CD4-positive, alpha-beta T cell treated with Interleukin-17A for 4 hours (primary cell): ENCODE measurements at regions not wholly inside any gene's neighbourhood (a gene's known extent, or its start where the extent isn't known, plus 50 kb on each side); places are given as distances from the start of the nearest gene placed in this dataset.
"Not testable (repeated sequence)": the region's sequence is repeated elsewhere in the genome, so short reads cannot be mapped to it uniquely, and the experiment has no call there.

Experiments used
- DNase-seq: peaks from one replicate; pipeline ENCODE4 v3.0.0-alpha.2; 2020; ENCODE audit warnings: mixed read lengths

DNA sequence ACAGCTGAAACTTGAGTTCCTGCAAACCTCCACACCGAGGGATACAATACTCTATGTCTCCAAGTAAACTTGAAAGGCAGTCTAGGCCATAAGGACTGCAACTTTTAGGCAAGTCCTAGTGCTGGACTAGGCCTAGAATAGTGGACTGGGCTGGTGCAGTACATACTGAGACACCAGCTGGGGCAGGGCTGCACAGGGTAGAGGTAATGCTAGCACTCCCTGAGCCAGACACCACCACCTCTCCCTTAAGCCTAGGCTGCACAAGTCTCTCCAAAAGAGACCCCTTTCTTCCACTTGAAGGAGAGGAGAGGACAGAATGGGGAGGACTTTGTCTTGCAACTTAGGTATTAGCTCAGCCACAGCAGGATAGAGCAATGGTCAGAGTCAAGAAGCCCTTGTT is 65.7 kb upstream of the PTPRK start:
- DNase-seq = no peak

DNA sequence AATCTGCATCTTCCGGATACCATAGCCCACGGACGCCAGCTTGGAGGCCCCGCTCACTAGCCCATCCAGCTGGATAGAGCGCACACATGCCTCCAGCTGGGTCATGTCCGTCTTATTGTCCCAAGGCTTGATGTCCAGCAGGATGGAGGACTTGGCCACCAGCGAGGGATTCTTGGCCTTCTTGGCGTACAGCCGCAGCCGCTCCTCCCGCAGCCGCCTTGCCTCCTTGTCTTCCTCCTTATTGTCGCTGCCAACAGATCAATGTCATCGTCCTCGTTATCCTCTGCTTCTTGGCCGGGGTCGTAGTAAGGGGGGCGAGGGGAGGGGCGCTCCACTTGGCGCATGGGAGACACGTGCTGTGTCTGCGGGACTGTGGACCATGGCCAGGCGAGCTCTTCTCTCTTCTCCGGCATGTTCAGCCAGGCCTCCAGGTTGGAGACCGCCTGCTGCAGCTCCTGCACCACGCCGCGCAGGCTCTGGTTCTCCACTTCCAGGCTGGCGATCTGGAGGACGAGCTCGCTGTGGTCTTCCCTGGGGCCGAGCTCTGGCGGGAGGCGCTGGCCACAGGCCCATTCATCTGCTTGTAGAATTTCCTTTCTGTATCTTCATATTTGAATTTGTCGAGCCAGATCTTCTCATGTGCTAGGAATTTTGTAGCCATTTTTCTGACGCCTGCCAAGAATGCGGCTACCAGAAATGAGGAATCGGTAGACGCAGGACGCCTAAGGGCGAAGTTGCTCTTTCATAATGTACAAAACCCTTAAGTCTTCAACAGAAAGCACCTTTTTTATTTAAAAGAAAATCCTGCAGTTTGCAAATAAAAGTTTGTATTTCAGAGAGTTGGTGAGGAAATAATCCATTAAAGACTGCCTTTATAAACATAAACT is 60.1 kb upstream of the PTPRK start:
- DNase-seq = no peak

GRCh38 chr6:128575254-128575653 is 54.9 kb upstream of the PTPRK start:
- not testable (repeated sequence) for DNase-seq

- DNase-seq = no peak
Observed at GRCh38 chr6:128574402-128574801, 54.0 kb upstream of the PTPRK start.

GRCh38 chr6:128573036-128573435 is 52.6 kb upstream of the PTPRK start:
- DNase-seq = no peak

GRCh38 chr6:128572294-128572693 is 51.9 kb upstream of the PTPRK start:
- DNase-seq = no peak

GRCh38 chr6:128570680-128571063 is 50.3 kb upstream of the PTPRK start:
- no peak for DNase-seq

- DNase-seq = no peak
Observed at GRCh38 chr6:128569732-128570679, 49.6 kb upstream of the PTPRK start.
